ENCODE measurements at regions not wholly inside any gene's neighbourhood (a gene's known extent, or its start where the extent isn't known, plus 50 kb on each side); places are given as distances from the start of the nearest gene placed in this dataset.

GRCh38 chr7:36058020-36058592 lies 94.9 kb upstream of the EEPD1 start:
- TF ChIP-seq CTCF (IDR thresholded peaks at IDR 0.05) (no peak), POLR2AphosphoS5 (IDR thresholded peaks at IDR 0.05; ENCODE audit: low read depth, low read length) (no peak)
